Activated effector memory CD4-positive, alpha-beta T cell treated with anti-CD3 and anti-CD28 coated beads, Interleukin-2, amount 50 U/mL, for 16 hours (primary cell): ENCODE measurements at regions not wholly inside any gene's neighbourhood (a gene's known extent, or its start where the extent isn't known, plus 50 kb on each side); places are given as distances from the start of the nearest gene placed in this dataset.
"Not testable (repeated sequence)": the region's sequence is repeated elsewhere in the genome, so short reads cannot be mapped to it uniquely, and the experiment has no call there.

Experiments
- DNase-seq: peaks from one replicate; pipeline ENCODE4 v3.0.0-alpha.2; 2020

DNA sequence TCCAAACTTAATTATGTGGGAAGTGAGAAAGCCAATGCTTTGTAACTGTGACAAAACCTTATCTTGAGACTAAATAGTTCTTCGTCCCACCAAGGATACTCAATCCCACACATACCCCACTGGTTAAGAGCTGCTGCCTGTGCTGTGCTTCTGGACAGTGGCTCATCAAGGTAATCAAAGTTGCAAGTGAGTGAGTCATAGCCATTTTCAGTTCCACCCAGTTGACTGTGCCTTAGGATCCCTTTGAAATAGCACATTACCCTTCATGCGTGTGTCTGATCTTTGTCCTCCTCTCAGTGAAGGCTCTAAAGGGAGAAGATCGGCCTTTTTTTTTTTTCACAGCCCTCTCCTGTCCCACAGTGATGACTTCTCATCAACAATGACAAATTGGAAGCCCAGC lies 706.0 kb upstream of the AUTS2 start:
- DNase-seq, result no peak

DNA sequence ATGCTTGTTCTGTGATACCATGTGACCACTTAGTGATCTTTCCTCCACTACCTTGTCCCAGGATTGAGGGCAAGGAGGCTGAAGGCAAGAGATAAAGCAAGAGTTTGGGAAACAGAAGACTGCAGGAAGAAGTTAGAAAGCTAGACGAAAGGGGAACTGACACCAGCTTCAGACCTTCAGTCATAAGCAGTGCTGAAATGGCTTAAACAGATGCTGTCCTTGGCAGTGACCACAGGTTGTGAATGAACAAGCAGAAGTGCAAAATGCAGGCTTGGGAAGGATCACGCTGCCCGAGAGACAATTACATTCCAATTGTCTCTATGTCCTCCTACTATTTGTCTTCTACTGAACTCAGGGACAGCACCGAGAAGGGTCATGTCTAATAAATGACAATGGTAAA lies 704.9 kb upstream of the AUTS2 start:
- DNase-seq, result no peak

DNA sequence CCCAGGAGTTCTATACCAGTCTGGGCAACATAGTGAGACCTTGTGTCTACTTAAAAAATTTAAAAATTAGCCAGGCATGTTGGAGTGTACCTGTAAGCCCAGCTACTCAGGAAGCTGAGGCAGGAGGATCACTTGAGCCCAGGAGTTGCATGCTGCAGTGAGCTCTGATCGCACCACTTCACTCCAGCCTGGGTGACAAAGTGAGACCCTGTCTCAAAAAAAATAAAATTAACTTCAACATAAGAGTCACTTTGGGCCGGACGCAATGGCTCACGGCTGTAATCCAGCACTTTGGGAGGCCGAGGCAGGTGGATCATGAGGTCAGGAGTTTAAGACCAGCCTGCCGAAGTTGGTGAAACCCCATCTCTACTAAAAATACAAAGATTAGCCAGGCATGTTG lies 699.1 kb upstream of the AUTS2 start:
- DNase-seq, result not testable (repeated sequence)

DNA sequence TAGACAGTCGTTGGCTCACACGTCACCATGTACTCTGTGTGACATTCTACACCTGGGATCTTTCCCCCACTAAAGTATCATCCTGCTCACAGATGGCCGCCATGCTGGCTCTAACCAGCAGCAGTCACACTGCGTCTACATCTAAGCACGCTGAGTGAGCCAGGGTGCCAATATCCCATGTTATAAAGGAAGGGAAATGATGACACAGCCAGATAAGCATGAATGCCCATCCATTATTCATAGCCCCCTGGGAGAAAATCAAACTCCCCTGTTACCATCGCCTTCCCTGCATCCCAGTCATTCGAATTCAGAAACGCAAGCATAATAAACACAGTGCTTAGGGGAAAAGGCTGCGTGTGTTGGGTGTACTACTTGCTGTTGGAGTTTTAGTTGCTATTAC lies 698.2 kb upstream of the AUTS2 start:
- DNase-seq, result no peak

GRCh38 chr7:68904630-68905029 lies 693.6 kb upstream of the AUTS2 start:
- no peak for DNase-seq

GRCh38 chr7:68911754-68912153 lies 686.5 kb upstream of the AUTS2 start:
- DNase-seq, result no peak

DNA sequence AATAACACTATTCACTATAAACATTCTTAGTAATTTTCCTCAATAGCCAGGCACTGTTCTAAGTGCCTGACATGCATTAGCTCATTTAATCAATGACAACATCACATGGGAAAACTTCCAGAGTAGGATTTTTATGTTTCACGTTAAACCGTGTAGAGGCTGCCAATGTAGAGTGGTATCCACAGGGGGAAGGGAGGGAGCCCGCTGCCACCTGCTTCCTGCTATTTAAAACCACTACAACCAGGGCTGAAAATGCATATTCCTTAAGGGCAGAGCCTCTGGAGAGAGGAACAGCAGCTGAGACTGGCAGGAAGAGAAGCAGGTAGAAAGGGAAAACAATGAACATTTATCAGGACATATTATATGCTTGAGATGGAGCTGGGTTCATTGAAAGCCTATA lies 684.3 kb upstream of the AUTS2 start:
- no peak for DNase-seq

DNA sequence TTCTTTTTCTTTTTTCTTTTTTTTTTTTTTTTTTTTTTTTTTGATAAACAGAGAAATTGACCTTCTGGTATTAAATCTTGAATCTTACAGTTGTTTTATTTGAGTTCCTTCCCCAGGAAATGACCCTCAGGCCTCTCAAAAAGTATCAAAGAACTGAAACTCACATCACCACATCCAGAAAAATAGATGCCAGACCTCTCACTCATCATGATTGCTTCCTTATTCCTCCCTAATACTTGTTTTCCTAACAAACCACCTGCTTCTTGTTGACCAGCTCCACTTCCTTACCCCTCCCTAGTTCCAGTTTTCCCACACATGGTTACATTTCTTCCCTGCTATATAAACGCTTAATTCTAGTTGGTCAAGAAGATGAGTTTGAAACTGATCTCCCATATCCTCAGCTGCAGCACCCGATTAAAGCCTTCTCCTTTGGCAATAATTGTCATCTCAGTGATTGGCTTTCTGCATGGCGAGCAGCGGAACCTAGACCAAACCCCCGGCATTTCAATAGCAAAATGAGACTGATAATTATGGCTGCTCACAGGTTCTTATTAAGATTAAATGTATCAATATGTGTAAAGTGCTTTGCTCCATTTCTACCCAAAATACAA lies 681.1 kb upstream of the AUTS2 start:
- no peak for DNase-seq

DNA sequence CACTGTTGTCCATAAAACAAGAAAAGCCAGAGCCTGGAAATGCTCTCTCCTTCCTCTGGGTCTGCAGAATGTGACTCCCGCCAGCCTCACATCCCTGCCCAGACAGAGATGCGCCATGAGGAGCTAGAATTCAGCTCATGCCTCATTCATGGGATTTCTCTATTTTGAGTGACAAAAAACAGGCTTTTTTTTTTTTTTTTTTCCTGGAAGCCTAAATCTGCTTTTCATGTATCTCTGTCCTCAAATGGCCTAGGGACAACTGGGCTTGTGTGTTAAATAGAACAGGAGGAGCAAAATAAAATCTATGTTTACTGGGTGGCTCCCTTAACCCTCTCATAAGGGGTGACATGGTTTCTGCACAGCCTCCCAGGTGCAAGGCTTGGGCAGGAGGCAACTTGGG lies 679.7 kb upstream of the AUTS2 start:
- DNase-seq, result no peak

DNA sequence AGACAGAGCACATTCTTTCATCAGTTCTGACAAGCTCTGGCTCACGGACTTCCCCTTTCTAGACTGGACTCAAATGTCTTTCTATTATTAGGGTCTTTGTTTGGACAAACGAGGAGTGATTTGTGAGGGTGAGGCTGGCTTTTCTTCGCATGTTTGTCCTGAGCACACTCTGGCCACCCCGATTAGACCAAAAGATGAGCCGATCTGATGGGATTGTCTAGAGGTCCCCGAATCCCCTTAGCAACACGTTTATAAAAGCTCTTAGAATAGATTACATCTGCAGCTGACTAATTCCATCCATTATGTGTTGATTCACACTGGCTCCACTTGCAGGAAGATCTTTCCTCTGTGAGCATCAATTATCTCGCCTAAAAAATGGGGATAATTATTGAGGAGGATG lies 675.4 kb upstream of the AUTS2 start:
- no peak for DNase-seq

DNA sequence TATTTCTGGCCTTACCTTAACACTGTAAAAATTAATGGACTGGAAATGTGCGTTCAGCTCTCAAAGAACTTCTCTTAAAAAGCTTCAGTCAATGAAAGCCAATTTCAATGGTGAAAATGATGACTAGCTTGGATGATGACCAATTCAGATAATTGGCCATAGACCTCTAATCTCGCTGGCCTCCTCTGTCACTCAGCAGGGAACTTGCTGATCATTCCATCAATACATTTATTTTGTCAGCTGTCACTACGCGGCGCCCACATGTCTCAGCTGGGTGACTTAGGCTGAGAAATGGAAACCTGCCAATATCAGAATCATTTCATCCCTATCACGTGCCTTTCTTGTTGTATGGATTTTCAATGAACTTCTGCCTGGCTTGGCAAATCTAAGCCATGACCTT lies 673.0 kb upstream of the AUTS2 start:
- DNase-seq, result no peak

DNA sequence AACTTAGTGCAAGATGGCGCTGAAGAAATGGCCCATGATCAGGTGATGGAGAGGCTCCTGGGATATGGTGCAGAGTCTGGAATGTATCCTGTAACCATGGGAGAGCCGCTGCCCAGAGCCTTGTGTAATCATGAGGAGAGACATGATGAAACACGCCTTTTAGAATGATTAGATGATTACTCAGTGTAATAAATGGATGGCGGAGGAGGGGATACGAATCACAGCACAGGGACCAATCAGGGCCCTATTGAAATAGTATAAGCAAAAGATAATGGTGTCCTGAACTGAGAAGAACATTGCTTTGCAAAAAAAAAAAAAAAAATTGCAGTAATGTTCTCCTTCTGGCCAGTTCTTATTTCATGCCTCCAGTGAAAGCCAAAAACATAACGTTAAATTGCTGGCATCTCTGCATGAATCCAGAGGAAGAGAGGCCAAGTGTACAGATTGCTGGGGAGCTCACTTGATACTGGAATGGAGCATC lies 668.5 kb upstream of the AUTS2 start:
- no peak for DNase-seq

- no peak for DNase-seq
Measured at GRCh38 chr7:68936471-68937035, 661.7 kb upstream of the AUTS2 start.

DNA sequence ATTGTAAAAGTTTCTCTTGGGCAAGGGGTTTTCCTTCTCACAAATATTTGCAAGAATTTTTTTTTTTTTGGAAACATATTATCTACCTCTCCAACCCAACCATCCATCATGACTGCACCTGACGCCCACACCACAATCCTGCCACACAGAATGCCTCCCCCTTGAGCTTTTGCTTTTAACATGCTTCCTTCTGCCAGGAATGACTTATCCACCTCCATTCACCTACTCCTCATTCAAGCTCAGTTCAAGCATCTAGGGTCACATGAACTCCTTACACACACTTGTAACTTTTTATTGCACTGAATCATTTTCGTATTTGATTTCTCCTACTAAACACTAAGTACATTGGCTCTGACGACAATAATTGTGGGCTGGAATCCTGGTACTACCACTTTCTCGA lies 660.1 kb upstream of the AUTS2 start:
- DNase-seq, result no peak

- no peak for DNase-seq
Measured at GRCh38 chr7:68943786-68944185, 654.5 kb upstream of the AUTS2 start.

- DNase-seq, result no peak
Measured at GRCh38 chr7:68955656-68956055, 642.6 kb upstream of the AUTS2 start.

DNA sequence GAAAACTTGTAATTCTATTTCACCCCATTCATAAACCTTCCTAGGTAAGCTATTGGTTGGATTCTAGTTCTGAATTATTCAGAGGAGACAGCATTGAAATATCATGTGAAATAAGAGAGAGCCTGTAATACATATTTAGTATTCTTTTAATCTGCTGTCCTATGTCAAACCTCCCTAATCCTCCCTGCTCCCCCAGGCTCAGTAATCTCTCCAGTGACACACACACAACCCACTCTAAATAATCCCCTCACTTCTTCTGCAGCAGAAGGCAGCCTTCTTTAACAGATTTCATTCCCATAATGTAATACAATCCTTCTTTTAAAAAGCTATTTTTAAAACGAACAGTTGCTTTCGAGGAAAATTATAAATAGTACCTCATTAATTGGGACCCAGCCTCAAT lies 639.7 kb upstream of the AUTS2 start:
- no peak for DNase-seq

- DNase-seq, result no peak
Measured at GRCh38 chr7:68963552-68963951, 634.7 kb upstream of the AUTS2 start.

DNA sequence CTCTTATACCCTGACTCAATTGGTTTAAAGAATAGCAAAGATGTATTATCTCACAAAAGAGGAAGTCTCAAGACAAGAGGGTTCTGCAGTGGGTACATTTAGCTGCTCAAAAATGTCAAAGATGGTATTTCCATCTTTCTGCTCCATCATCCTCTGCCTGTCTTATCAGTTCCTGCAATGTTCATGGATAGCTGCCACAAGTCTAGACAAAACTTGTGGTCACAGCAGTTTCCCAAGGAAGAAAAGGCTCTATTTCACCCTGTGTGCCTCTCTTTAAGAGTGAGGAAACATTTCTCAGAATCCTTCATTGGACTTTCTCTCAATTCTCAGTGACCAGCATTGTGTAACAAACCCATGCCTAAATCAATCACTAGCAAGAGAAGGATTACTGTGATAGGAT lies 634.2 kb upstream of the AUTS2 start:
- no peak for DNase-seq

DNA sequence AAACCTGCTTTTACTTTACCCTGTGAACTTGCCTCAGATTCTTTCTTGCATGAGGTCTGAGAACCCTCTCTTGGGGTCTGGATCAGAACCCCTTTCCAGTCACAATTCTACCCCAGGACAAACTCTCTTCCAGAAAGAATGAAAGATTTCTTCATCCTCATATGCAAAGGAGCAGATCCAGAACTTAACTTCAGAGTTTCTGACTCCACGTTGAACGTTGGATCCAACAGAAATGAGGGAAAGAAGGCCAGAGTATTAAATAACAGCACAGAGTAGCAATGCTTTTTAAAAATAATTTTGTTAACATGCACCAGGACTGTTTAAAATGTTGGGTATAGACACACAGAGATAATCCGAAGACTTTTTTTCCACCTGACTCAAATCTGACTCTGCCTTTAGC lies 632.9 kb upstream of the AUTS2 start:
- no peak for DNase-seq

DNA sequence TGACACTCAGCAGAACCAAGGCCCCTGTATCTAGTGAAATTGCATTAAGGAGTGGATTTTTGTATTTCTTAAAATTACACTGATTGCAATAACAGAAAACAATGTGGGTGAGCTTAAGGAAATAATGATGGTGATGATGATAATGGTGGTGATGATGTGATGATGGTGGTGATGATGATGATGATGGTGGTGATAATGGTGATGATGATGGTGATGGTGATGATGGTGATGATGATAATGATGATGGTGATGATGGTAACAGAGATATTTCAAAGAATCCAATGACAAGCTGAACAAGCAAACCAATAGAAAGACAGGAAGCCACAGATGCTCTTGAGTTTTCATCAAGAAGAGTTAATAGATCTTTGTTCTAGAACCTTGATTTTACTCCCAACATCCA lies 630.7 kb upstream of the AUTS2 start:
- DNase-seq, result no peak

DNA sequence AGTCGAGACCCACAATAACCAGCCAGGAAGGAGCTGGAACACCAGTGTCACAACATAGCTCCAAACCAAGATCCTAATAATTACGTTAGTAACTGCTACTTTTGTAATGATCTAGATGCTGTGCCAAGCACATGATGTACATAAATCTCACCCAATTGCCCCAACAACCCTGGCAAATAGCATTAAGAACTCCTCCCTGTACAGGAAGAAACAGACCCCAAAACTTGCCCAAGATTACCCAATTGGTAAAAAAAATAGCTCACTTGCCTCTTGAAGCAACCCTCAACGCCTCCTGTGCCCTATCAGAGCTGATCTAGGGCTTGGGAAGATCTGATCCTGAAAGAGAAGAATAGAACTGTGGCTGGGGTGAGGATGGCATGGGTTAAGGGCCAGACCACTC lies 628.7 kb upstream of the AUTS2 start:
- no peak for DNase-seq

- DNase-seq, result no peak
Measured at GRCh38 chr7:68971634-68972340, 626.5 kb upstream of the AUTS2 start.

- no peak for DNase-seq
Measured at GRCh38 chr7:68977385-68978055, 620.8 kb upstream of the AUTS2 start.
